Hematopoietic multipotent progenitor cell treated with erythropoietin and hydrocortisone succinate and interleukin-3 and kit ligand, for 4 days (in vitro differentiated cells): ENCODE measurements at regions not wholly inside any gene's neighbourhood (a gene's known extent, or its start where the extent isn't known, plus 50 kb on each side); places are given as distances from the start of the nearest gene placed in this dataset.
A peak's percentile ranks its signal among the peaks of the same experiment; 100 is the strongest.

Source experiments
- DNase-seq: peaks from one replicate; pipeline ENCODE4 v3.0.0-alpha.2; 2015

- no peak for DNase-seq
Measured at GRCh38 chr3:69567023-69567709, 172.1 kb upstream of the MITF start.

GRCh38 chr3:69566275-69566674 lies 173.0 kb upstream of the MITF start:
- no peak for DNase-seq

GRCh38 chr3:69565316-69565715 lies 173.9 kb upstream of the MITF start:
- DNase-seq, result no peak

- no peak for DNase-seq
Measured at GRCh38 chr3:69563981-69564380, 175.3 kb upstream of the MITF start.

GRCh38 chr3:69563151-69563550 lies 176.1 kb upstream of the MITF start:
- no peak for DNase-seq

- no peak for DNase-seq
Measured at GRCh38 chr3:69562020-69562419, 176.1 kb upstream of the FRMD4B start.

- DNase-seq, result peak; percentile 32
Measured at GRCh38 chr3:69560818-69561217, 174.9 kb upstream of the FRMD4B start.

GRCh38 chr3:69560116-69560515 lies 174.2 kb upstream of the FRMD4B start:
- peak; percentile 59 for DNase-seq

GRCh38 chr3:69558912-69559311 lies 173.0 kb upstream of the FRMD4B start:
- peak; percentile 58 for DNase-seq

- DNase-seq, result no peak
Measured at GRCh38 chr3:69554576-69554975, 168.7 kb upstream of the FRMD4B start.

- no peak for DNase-seq
Measured at GRCh38 chr3:69553888-69554287, 168.0 kb upstream of the FRMD4B start.

- no peak for DNase-seq
Measured at GRCh38 chr3:69547461-69547880, 161.6 kb upstream of the FRMD4B start.

- peak; percentile 3 for DNase-seq
Measured at GRCh38 chr3:69542805-69543429, 157.0 kb upstream of the FRMD4B start.

- peak; percentile 45 for DNase-seq
Measured at GRCh38 chr3:69542089-69542804, 156.4 kb upstream of the FRMD4B start.

GRCh38 chr3:69541711-69542088 lies 155.8 kb upstream of the FRMD4B start:
- peak; percentile 60 for DNase-seq

GRCh38 chr3:69540706-69541581 lies 155.1 kb upstream of the FRMD4B start:
- DNase-seq, result peak; percentile 44

- DNase-seq, result peak; percentile 10
Measured at GRCh38 chr3:69539134-69539533, 153.2 kb upstream of the FRMD4B start.

- DNase-seq, result no peak
Measured at GRCh38 chr3:69538281-69538680, 152.4 kb upstream of the FRMD4B start.

- no peak for DNase-seq
Measured at GRCh38 chr3:69536306-69537020, 150.6 kb upstream of the FRMD4B start.

- no peak for DNase-seq
Measured at GRCh38 chr3:69535613-69536012, 149.7 kb upstream of the FRMD4B start.

GRCh38 chr3:69532547-69533224 lies 146.8 kb upstream of the FRMD4B start:
- DNase-seq, result no peak
